ENCODE measurements at regions not wholly inside any gene's neighbourhood (a gene's known extent, or its start where the extent isn't known, plus 50 kb on each side); places are given as distances from the start of the nearest gene placed in this dataset.

- TF ChIP-seq POLR2A (IDR thresholded peaks at IDR 0.05), result no peak
- no peak for TF ChIP-seq CTCF (IDR thresholded peaks at IDR 0.05)
- no peak for DNase-seq (ENCODE audit: low spot score in 2 of 2)
- H3K4me3 ChIP-seq (ENCODE audit: low read depth, poor library complexity, severe bottlenecking), result no peak overlapping the region
- intact Hi-C loops (cut with DNase I; ENCODE audit: low total_unique reads), result no loop called here
Measured at GRCh38 chrX:27924718-27925117, 56.5 kb downstream of the DCAF8L1 start.

GRCh38 chrX:27924261-27924660 lies 57.0 kb downstream of the DCAF8L1 start:
- no peak for TF ChIP-seq POLR2A (IDR thresholded peaks at IDR 0.05)
- no peak for TF ChIP-seq CTCF (IDR thresholded peaks at IDR 0.05)
- H3K4me3 ChIP-seq (ENCODE audit: low read depth, poor library complexity, severe bottlenecking), result no peak overlapping the region
- intact Hi-C loops (cut with DNase I; ENCODE audit: low total_unique reads), result no loop called here
- no peak for DNase-seq (ENCODE audit: low spot score in 2 of 2)
- WGBS, 2 donors, result 84 to 88% methylated on average over 4 of the region's 4 CpGs

- WGBS, 2 donors, result 60 to 83% methylated on average over 3 of the region's 3 CpGs
- intact Hi-C loops (cut with DNase I; ENCODE audit: low total_unique reads), result no loop called here
- H3K4me3 ChIP-seq (ENCODE audit: low read depth, poor library complexity, severe bottlenecking), result no peak overlapping the region
- TF ChIP-seq POLR2A (IDR thresholded peaks at IDR 0.05) (no peak), CTCF (IDR thresholded peaks at IDR 0.05) (no peak)
- DNase-seq (ENCODE audit: low spot score in 2 of 2), result no peak
Measured at GRCh38 chrX:27918799-27919198, 62.5 kb downstream of the DCAF8L1 start.

- 71 to 88% methylated on average over 6 of the region's 6 CpGs for WGBS, 2 donors
- TF ChIP-seq CTCF (IDR thresholded peaks at IDR 0.05) (no peak), POLR2A (IDR thresholded peaks at IDR 0.05) (no peak)
- no peak for DNase-seq (ENCODE audit: low spot score in 2 of 2)
- H3K4me3 ChIP-seq (ENCODE audit: low read depth, poor library complexity, severe bottlenecking), result no peak overlapping the region
- intact Hi-C loops (cut with DNase I; ENCODE audit: low total_unique reads), result no loop called here
Measured at GRCh38 chrX:27917713-27918500, 63.3 kb downstream of the DCAF8L1 start.

GRCh38 chrX:27915617-27916016 lies 65.6 kb downstream of the DCAF8L1 start:
- DNase-seq (ENCODE audit: low spot score in 2 of 2), result no peak
- WGBS, 2 donors, result 42 to 58% methylated on average over 3 of the region's 3 CpGs
- no peak for TF ChIP-seq POLR2A (IDR thresholded peaks at IDR 0.05)
- TF ChIP-seq CTCF (IDR thresholded peaks at IDR 0.05), result no peak
- intact Hi-C loops (cut with DNase I; ENCODE audit: low total_unique reads), result no loop called here
- H3K4me3 ChIP-seq (ENCODE audit: low read depth, poor library complexity, severe bottlenecking), result no peak overlapping the region

GRCh38 chrX:27910412-27910811 lies 70.8 kb downstream of the DCAF8L1 start:
- intact Hi-C loops (cut with DNase I; ENCODE audit: low total_unique reads), result no loop called here
- no peak for DNase-seq (ENCODE audit: low spot score in 2 of 2)
- TF ChIP-seq CTCF (IDR thresholded peaks at IDR 0.05), result no peak
- no peak for TF ChIP-seq POLR2A (IDR thresholded peaks at IDR 0.05)
- H3K4me3 ChIP-seq (ENCODE audit: low read depth, poor library complexity, severe bottlenecking), result no peak overlapping the region
- 74 to 91% methylated on average over 1 of the region's 1 CpG for WGBS, 2 donors
